WTC11 (cell line): ENCODE measurements at regions not wholly inside any gene's neighbourhood (a gene's known extent, or its start where the extent isn't known, plus 50 kb on each side); places are given as distances from the start of the nearest gene placed in this dataset.

ENCODE experiments used
- ATAC-seq: fragments of 200-7000 bp; cut with Tn5 transposase; 2 replicates; pipeline ENCODE4 v1.10.0; 2021; ENCODE audit warnings: mild to moderate bottlenecking, moderate library complexity
- CTCF ChIA-PET: fragments of 300-600 bp; sonication (Branson Sonifier 250); formaldehyde crosslinking; loops from one replicate; lab custom pipeline; 2021; ENCODE audit warnings: antibody characterized with exemption; lab: Charles Lee
- POLR2A ChIA-PET: fragments of 350-600 bp; sonication (Branson Sonifier 250); formaldehyde crosslinking; loops from one replicate; lab custom pipeline; 2021; ENCODE audit warnings: antibody characterized with exemption; lab: Charles Lee
- DNase-seq: peaks from one replicate; pipeline ENCODE4 v3.0.0; 2021; ENCODE audit warnings: low spot score
- H3K27ac Mint-ChIP-seq: 2 replicates; pipeline ENCODE4 v1.8.0; 2021; ENCODE audit warnings: mixed read lengths
- H3K27me3 Mint-ChIP-seq: 2 replicates; pipeline ENCODE4 v1.8.0; 2021; ENCODE audit warnings: low read depth, mild to moderate bottlenecking, moderate library complexity, mixed read lengths
- H3K36me3 Mint-ChIP-seq: 2 replicates; pipeline ENCODE4 v1.8.0; 2021; ENCODE audit warnings: mixed read lengths
- H3K4me1 Mint-ChIP-seq: 2 replicates; pipeline ENCODE4 v1.8.0; 2022; ENCODE audit warnings: mixed read lengths
- H3K4me3 Mint-ChIP-seq: 2 replicates; pipeline ENCODE4 v1.8.0; 2021; ENCODE audit warnings: mild to moderate bottlenecking, moderate library complexity, mixed read lengths
- H3K9me3 Mint-ChIP-seq: 2 replicates; pipeline ENCODE4 v1.8.0; 2021; ENCODE audit warnings: mixed read lengths
- AR ChIP-seq: fragments of 250-450 bp; sonication (Bioruptor Pico); IDR thresholded peaks from 2 replicates; pipeline ENCODE4 v1.9.0; 2021; ENCODE audit warnings: mild to moderate bottlenecking
- ARID4B ChIP-seq: sonication (generic); formaldehyde crosslinking; IDR thresholded peaks from 2 replicates; pipeline ENCODE4 v1.8.0; 2023; ENCODE audit warnings: missing genetic modification reagents, mild to moderate bottlenecking, borderline replicate concordance
- CBFB ChIP-seq: sonication (generic); formaldehyde crosslinking; IDR thresholded peaks from 2 replicates; pipeline ENCODE4 v1.8.1; 2022; ENCODE audit warnings: mild to moderate bottlenecking, low read depth, missing genetic modification reagents
- CREM ChIP-seq: sonication (generic); formaldehyde crosslinking; IDR thresholded peaks from 2 replicates; pipeline ENCODE4 v1.8.1; 2022; ENCODE audit warnings: mild to moderate bottlenecking, missing genetic modification reagents, moderate library complexity
- E2F5 ChIP-seq: sonication (generic); formaldehyde crosslinking; IDR thresholded peaks from 2 replicates; pipeline ENCODE4 v1.8.1; 2022; ENCODE audit warnings: mild to moderate bottlenecking, moderate library complexity, missing genetic modification reagents
- ESRRA ChIP-seq: sonication (generic); formaldehyde crosslinking; IDR thresholded peaks from 2 replicates; pipeline ENCODE4 v1.8.1; 2022; ENCODE audit warnings: mild to moderate bottlenecking, missing genetic modification reagents, borderline replicate concordance
- FOXK1 ChIP-seq: sonication (generic); formaldehyde crosslinking; IDR thresholded peaks from 2 replicates; pipeline ENCODE4 v1.8.0; 2022; ENCODE audit warnings: mild to moderate bottlenecking, moderate library complexity, missing genetic modification reagents
- KAT7 ChIP-seq: sonication (generic); formaldehyde crosslinking; IDR thresholded peaks from 2 replicates; pipeline ENCODE4 v1.8.1; 2023; ENCODE audit warnings: missing genetic modification reagents, mild to moderate bottlenecking, borderline replicate concordance
- MAX ChIP-seq: sonication (generic); formaldehyde crosslinking; IDR thresholded peaks from 2 replicates; pipeline ENCODE4 v1.8.0; 2022; ENCODE audit warnings: mild to moderate bottlenecking, missing genetic modification reagents
- MYBL2 ChIP-seq: sonication (generic); formaldehyde crosslinking; IDR thresholded peaks from 2 replicates; pipeline ENCODE4 v1.8.1; 2023; ENCODE audit warnings: mild to moderate bottlenecking, moderate library complexity, missing genetic modification reagents
- NFATC4 ChIP-seq: fragments of 250-450 bp; sonication (Bioruptor Pico); IDR thresholded peaks from 2 replicates; pipeline ENCODE4 v1.9.0; 2021; ENCODE audit warnings: mild to moderate bottlenecking
- NR1H2 ChIP-seq: sonication (generic); formaldehyde crosslinking; IDR thresholded peaks from 2 replicates; pipeline ENCODE4 v1.9.0; 2021; ENCODE audit warnings: mild to moderate bottlenecking, moderate library complexity, missing genetic modification reagents
- PRDM15 ChIP-seq: sonication (generic); formaldehyde crosslinking; IDR thresholded peaks from 2 replicates; pipeline ENCODE4 v1.8.0; 2022; ENCODE audit warnings: missing genetic modification reagents
- SMAD3 ChIP-seq: sonication (generic); formaldehyde crosslinking; IDR thresholded peaks from 2 replicates; pipeline ENCODE4 v1.8.0; 2022; ENCODE audit warnings: missing genetic modification reagents, mild to moderate bottlenecking, borderline replicate concordance
- TP53 ChIP-seq: sonication (generic); formaldehyde crosslinking; IDR thresholded peaks from 2 replicates; pipeline ENCODE4 v1.8.1; 2023; ENCODE audit warnings: mild to moderate bottlenecking, missing genetic modification reagents
- ZBTB21 ChIP-seq: sonication (generic); formaldehyde crosslinking; IDR thresholded peaks from 2 replicates; pipeline ENCODE4 v1.8.1; 2023; ENCODE audit warnings: mild to moderate bottlenecking, missing genetic modification reagents, borderline replicate concordance
- ZMAT4 ChIP-seq: fragments of 250-450 bp; sonication (Bioruptor Pico); IDR thresholded peaks from 2 replicates; pipeline ENCODE4 v1.9.0; 2021; ENCODE audit warnings: mild to moderate bottlenecking
- ZNF121 ChIP-seq: sonication (generic); formaldehyde crosslinking; IDR thresholded peaks from 2 replicates; pipeline ENCODE4 v1.8.0; 2023; ENCODE audit warnings: missing genetic modification reagents
- ZNF219 ChIP-seq: sonication (generic); formaldehyde crosslinking; IDR thresholded peaks from 2 replicates; pipeline ENCODE4 v1.8.0; 2023; ENCODE audit warnings: missing genetic modification reagents, mild to moderate bottlenecking, borderline replicate concordance
- ZNF396 ChIP-seq: fragments of 250-450 bp; sonication (Bioruptor Pico); IDR thresholded peaks from 2 replicates; pipeline ENCODE4 v1.8.0; 2021; ENCODE audit warnings: mild to moderate bottlenecking, moderate library complexity, borderline replicate concordance
- ZNF416 ChIP-seq: fragments of 250-450 bp; sonication (Bioruptor Pico); IDR thresholded peaks from 2 replicates; pipeline ENCODE4 v1.9.0; 2021; ENCODE audit warnings: mild to moderate bottlenecking, inconsistent platforms
- ZNF512 ChIP-seq: sonication (generic); formaldehyde crosslinking; IDR thresholded peaks from 2 replicates; pipeline ENCODE4 v1.8.1; 2022; ENCODE audit warnings: missing genetic modification reagents, borderline replicate concordance
- ZNF671 ChIP-seq: fragments of 250-450 bp; sonication (Bioruptor Pico); IDR thresholded peaks from 2 replicates; pipeline ENCODE4 v1.8.0; 2021; ENCODE audit warnings: mild to moderate bottlenecking

GRCh38 chr2:103222969-103223368 is 461.1 kb downstream of the TMEM182 start:
- Mint-ChIP-seq H3K36me3 (no peaks in the 10 kb centered on the region), H3K4me1 (peaks cover 4% of the 10 kb centered on the region; the same call in 1 of the 2 replicates), H3K9me3 (peaks cover 4% of the 10 kb centered on the region), H3K27me3 (no peaks in the 10 kb centered on the region), H3K27ac (no peak overlapping the region), H3K4me3 (no peak overlapping the region)
- ChIA-PET CTCF (no interaction called here), POLR2A (no interaction called here)
- no peak for DNase-seq
- no peak for ATAC-seq
- no peak for TF ChIP-seq ZNF396 (CRISPR knock-in tag)
- no peak for TF ChIP-seq ZNF219 (CRISPR knock-in tag)
- TF ChIP-seq MYBL2 (CRISPR knock-in tag), result no peak
- no peak for TF ChIP-seq KAT7 (CRISPR knock-in tag)
- no peak for TF ChIP-seq ZNF121 (CRISPR knock-in tag)
- no peak for TF ChIP-seq NFATC4 (CRISPR knock-in tag)
- no peak for TF ChIP-seq CBFB (CRISPR knock-in tag)
- TF ChIP-seq NR1H2 (CRISPR knock-in tag), result no peak
- TF ChIP-seq E2F5 (CRISPR knock-in tag), result no peak
- TF ChIP-seq FOXK1 (CRISPR knock-in tag), result no peak
- no peak for TF ChIP-seq ZMAT4
- TF ChIP-seq ZNF512, result no peak
- no peak for TF ChIP-seq ZNF671 (CRISPR knock-in tag)
- no peak for TF ChIP-seq TP53

- CTCF ChIA-PET, result no interaction called here
- no peaks in the 10 kb centered on the region for H3K4me1 Mint-ChIP-seq
- no peaks in the 10 kb centered on the region for H3K36me3 Mint-ChIP-seq
- DNase-seq (no peak), ATAC-seq (no peak)
- no peak overlapping the region for H3K27ac Mint-ChIP-seq
- H3K4me3 Mint-ChIP-seq, result no peak overlapping the region
- no peaks in the 10 kb centered on the region for H3K9me3 Mint-ChIP-seq
- H3K27me3 Mint-ChIP-seq, result no peaks in the 10 kb centered on the region
- POLR2A ChIA-PET, result no interaction called here
- TF ChIP-seq CREM (CRISPR knock-in tag), result no peak
- TF ChIP-seq ESRRA (CRISPR knock-in tag), result no peak
- no peak for TF ChIP-seq AR (CRISPR knock-in tag)
- no peak for TF ChIP-seq ZBTB21
- TF ChIP-seq CBFB (CRISPR knock-in tag), result no peak
- no peak for TF ChIP-seq ZNF416 (CRISPR knock-in tag)
- no peak for TF ChIP-seq ARID4B (CRISPR knock-in tag)
- TF ChIP-seq SMAD3, result no peak
- TF ChIP-seq MAX (CRISPR knock-in tag), result no peak
- TF ChIP-seq PRDM15, result no peak
These were observed 469.0 kb downstream of the TMEM182 start for GRCh38 chr2:103230796-103231195.
